ENCODE measurements at regions not wholly inside any gene's neighbourhood (a gene's known extent, or its start where the extent isn't known, plus 50 kb on each side); places are given as distances from the start of the nearest gene placed in this dataset.

- Histone ChIP-seq H3K36me3 (no peaks in the 10 kb centered on the region), H3K27ac (no peak overlapping the region), H3K4me3 (no peak overlapping the region), H3K9me3 (no peaks in the 10 kb centered on the region), H3K27me3 (no peaks in the 10 kb centered on the region), H3K4me1 (no peaks in the 10 kb centered on the region)
- intact Hi-C loops (cut with DNase I; ENCODE audit: low total_unique reads) = no loop called here
- DNase-seq = no peak
- TF ChIP-seq CTCF (IDR thresholded peaks at IDR 0.05) = no peak
Observed at GRCh38 chr9:120242116-120242811, 337.7 kb downstream of the CDK5RAP2 start.

GRCh38 chr9:120236596-120236995, 343.4 kb downstream of the CDK5RAP2 start:
- DNase-seq = no peak
- intact Hi-C loops (cut with DNase I; ENCODE audit: low total_unique reads) = no loop called here

GRCh38 chr9:120235081-120235480, 344.9 kb downstream of the CDK5RAP2 start:
- intact Hi-C loops (cut with DNase I; ENCODE audit: low total_unique reads) = no loop called here
- no peak overlapping the region for H3K27ac ChIP-seq
- DNase-seq = no peak
- no peaks in the 10 kb centered on the region for H3K27me3 ChIP-seq
- TF ChIP-seq CTCF (IDR thresholded peaks at IDR 0.05) = no peak
- H3K4me3 ChIP-seq = no peak overlapping the region
- H3K36me3 ChIP-seq = no peaks in the 10 kb centered on the region
- H3K4me1 ChIP-seq = no peaks in the 10 kb centered on the region
- H3K9me3 ChIP-seq = no peaks in the 10 kb centered on the region

More at GRCh38 chr9:120236596-120236995, 343.4 kb downstream of the CDK5RAP2 start:
- TF ChIP-seq CTCF (IDR thresholded peaks at IDR 0.05) = no peak
- Histone ChIP-seq H3K27ac (no peak overlapping the region), H3K4me3 (no peak overlapping the region), H3K4me1 (no peaks in the 10 kb centered on the region), H3K27me3 (no peaks in the 10 kb centered on the region), H3K9me3 (no peaks in the 10 kb centered on the region), H3K36me3 (no peaks in the 10 kb centered on the region)

- no peak for DNase-seq
- no peak overlapping the region for H3K4me3 ChIP-seq
- no peaks in the 10 kb centered on the region for H3K9me3 ChIP-seq
- intact Hi-C loops (cut with DNase I; ENCODE audit: low total_unique reads) = no loop called here
- no peaks in the 10 kb centered on the region for H3K36me3 ChIP-seq
- no peaks in the 10 kb centered on the region for H3K4me1 ChIP-seq
- H3K27ac ChIP-seq = no peak overlapping the region
- TF ChIP-seq CTCF (IDR thresholded peaks at IDR 0.05) = no peak
- no peaks in the 10 kb centered on the region for H3K27me3 ChIP-seq
Observed at GRCh38 chr9:120230227-120230626, 349.7 kb downstream of the CDK5RAP2 start.

GRCh38 chr9:120221844-120222243, 358.1 kb downstream of the CDK5RAP2 start:
- no peak for TF ChIP-seq CTCF (IDR thresholded peaks at IDR 0.05)
- DNase-seq = no peak
- Histone ChIP-seq H3K27ac (no peak overlapping the region), H3K4me1 (no peaks in the 10 kb centered on the region), H3K4me3 (no peak overlapping the region), H3K27me3 (no peaks in the 10 kb centered on the region), H3K9me3 (no peaks in the 10 kb centered on the region), H3K36me3 (no peaks in the 10 kb centered on the region)
- intact Hi-C loops (cut with DNase I; ENCODE audit: low total_unique reads) = no loop called here

- no peak overlapping the region for H3K4me3 ChIP-seq
- no peak for DNase-seq
- no peak for TF ChIP-seq CTCF (IDR thresholded peaks at IDR 0.05)
Observed at GRCh38 chr9:120214332-120214731, 365.6 kb downstream of the CDK5RAP2 start.

More at GRCh38 chr9:120214332-120214731, 365.6 kb downstream of the CDK5RAP2 start:
- H3K27me3 ChIP-seq = no peaks in the 10 kb centered on the region
- intact Hi-C loops (cut with DNase I; ENCODE audit: low total_unique reads) = no loop called here
- no peaks in the 10 kb centered on the region for H3K4me1 ChIP-seq
- no peaks in the 10 kb centered on the region for H3K36me3 ChIP-seq
- no peaks in the 10 kb centered on the region for H3K9me3 ChIP-seq
- H3K27ac ChIP-seq = no peak overlapping the region
